Natural killer cell (primary cell): ENCODE measurements at regions not wholly inside any gene's neighbourhood (a gene's known extent, or its start where the extent isn't known, plus 50 kb on each side); places are given as distances from the start of the nearest gene placed in this dataset.

ENCODE experiments used
- ATAC-seq, 3 donors: fragments of 150-1000 bp in 2 of 3; fragments of 200-7000 bp in 1 of 3; cut with Tn5 transposase; 1 replicate in 1 of 3; 2 replicates in 2 of 3; pipeline ENCODE4 v1.10.0; 2021; ENCODE audit warnings: mild to moderate bottlenecking in 2 of 3, moderate library complexity in 2 of 3
- DNase-seq, 2 donors: peaks; one replicate each; pipeline versions ENCODE4 v3.0.0 to v3.0.0-alpha.2; 2013 to 2021; ENCODE audit warnings: mixed read lengths in 1 of 2
- H3K27ac ChIP-seq: one replicate; pipeline ENCODE4 v1.5.1; 2013; ENCODE audit warnings: mild to moderate bottlenecking, low read length
- H3K27me3 ChIP-seq: one replicate; pipeline ENCODE4 v1.6.1; 2013; ENCODE audit warnings: low read length; ENCODE audit not compliant: control insufficient read depth, insufficient read depth
- H3K36me3 ChIP-seq: one replicate; pipeline ENCODE4 v1.6.1; 2013; ENCODE audit warnings: low read length; ENCODE audit not compliant: control insufficient read depth, insufficient read depth
- H3K4me1 ChIP-seq: one replicate; pipeline ENCODE4 v1.6.1; 2013; ENCODE audit warnings: low read length; ENCODE audit not compliant: control insufficient read depth, insufficient read depth
- H3K4me3 ChIP-seq: one replicate; pipeline ENCODE4 v1.5.1; 2013; ENCODE audit warnings: low read length
- H3K9me3 ChIP-seq: one replicate; pipeline ENCODE4 v1.6.1; 2013; ENCODE audit warnings: low read length; ENCODE audit not compliant: control insufficient read depth, insufficient read depth
- H3K27ac Mint-ChIP-seq, 2 donors: one replicate each; pipeline ENCODE4 v1.8.0; 2022; ENCODE audit warnings: mild to moderate bottlenecking in 2 of 2, mixed read lengths in 2 of 2, moderate library complexity in 1 of 2
- H3K27me3 Mint-ChIP-seq, 2 donors: one replicate each; pipeline ENCODE4 v1.8.0; 2022; ENCODE audit warnings: low read depth in 2 of 2, mixed read lengths in 2 of 2
- H3K36me3 Mint-ChIP-seq: one replicate; pipeline ENCODE4 v1.8.0; 2022; ENCODE audit warnings: mixed read lengths
- H3K4me1 Mint-ChIP-seq, 2 donors: one replicate each; pipeline ENCODE4 v1.8.0; 2022; ENCODE audit warnings: mixed read lengths in 2 of 2
- H3K4me3 Mint-ChIP-seq: one replicate; pipeline ENCODE4 v1.8.0; 2022; ENCODE audit warnings: mild to moderate bottlenecking, moderate library complexity, mixed read lengths
- H3K9me3 Mint-ChIP-seq, 2 donors: one replicate each; pipeline ENCODE4 v1.8.0; 2022; ENCODE audit warnings: mixed read lengths in 2 of 2
- CTCF ChIP-seq: fragments of 200-600 bp; IDR thresholded peaks from one replicate; pipeline ENCODE4 v1.8.0; 2022; ENCODE audit warnings: antibody characterized with exemption
- WGBS: methylation state at CpG from one replicate; pipeline ENCODE4 v1.1.7; 2013; ENCODE audit warnings: missing lambda C conversion rate; ENCODE audit not compliant: insufficient coverage; 5-methylcytosine and 5-hydroxymethylcytosine counted together
- intact Hi-C: fragments of 100-400 bp; cut with micrococcal nuclease; formaldehyde crosslinking; loops from one replicate; pipeline ENCODE4 v1.14.2; 2022

DNA sequence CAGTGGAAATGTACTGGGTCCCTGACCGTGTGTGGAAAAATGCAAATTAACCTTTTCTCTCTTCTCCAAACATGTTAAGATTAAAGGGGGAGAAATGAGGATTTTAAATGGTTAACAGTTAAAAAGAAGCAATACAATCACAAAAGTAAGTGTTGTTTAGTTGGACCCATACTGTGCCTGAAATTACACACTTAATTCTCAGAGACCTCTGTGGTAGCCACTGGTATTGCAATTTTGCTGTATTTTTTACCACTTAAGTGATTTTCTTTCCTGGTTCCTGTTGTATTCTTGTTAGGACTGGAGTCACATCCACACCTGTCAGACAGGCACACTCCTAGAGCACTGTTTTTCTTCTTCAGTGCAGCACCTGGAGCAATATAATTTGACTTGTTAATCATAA, 179.6 kb upstream of the PDGFD start:
- no peak for DNase-seq
- no peaks in the 10 kb centered on the region for H3K36me3 ChIP-seq
- no CpG with 5 or more reads among the region's 1 CpG for WGBS
- ATAC-seq = no peak
- H3K4me1 ChIP-seq = no peaks in the 10 kb centered on the region
- TF ChIP-seq CTCF = peak; percentile 21
- H3K9me3 ChIP-seq = no peaks in the 10 kb centered on the region
- Mint-ChIP-seq H3K4me3 (no peak overlapping the region), H3K9me3 (no peaks in the 10 kb centered on the region), H3K36me3 (no peaks in the 10 kb centered on the region), H3K27ac (no peak overlapping the region), H3K4me1 (no peaks in the 10 kb centered on the region), H3K27me3 (no peaks in the 10 kb centered on the region)
- intact Hi-C loops = no loop called here
- H3K27me3 ChIP-seq = no peaks in the 10 kb centered on the region
- no peak overlapping the region for H3K4me3 ChIP-seq
- H3K27ac ChIP-seq = no peak overlapping the region

- no peaks in the 10 kb centered on the region for H3K36me3 ChIP-seq
- no peak for TF ChIP-seq CTCF
- H3K27ac ChIP-seq = no peak overlapping the region
- no peak for ATAC-seq
- H3K27me3 Mint-ChIP-seq = no peaks in the 10 kb centered on the region
- no peaks in the 10 kb centered on the region for H3K9me3 Mint-ChIP-seq
- no peak overlapping the region for H3K27ac Mint-ChIP-seq
- H3K4me3 Mint-ChIP-seq = no peak overlapping the region
- no peak for DNase-seq
- H3K9me3 ChIP-seq = no peaks in the 10 kb centered on the region
- 87% methylated on average over 1 of the region's 2 CpGs for WGBS
- no peaks in the 10 kb centered on the region for H3K4me1 ChIP-seq
- H3K27me3 ChIP-seq = no peaks in the 10 kb centered on the region
- H3K4me1 Mint-ChIP-seq = no peaks in the 10 kb centered on the region
- intact Hi-C loops = no loop called here
- H3K36me3 Mint-ChIP-seq = no peaks in the 10 kb centered on the region
- H3K4me3 ChIP-seq = no peak overlapping the region
Observed at GRCh38 chr11:104340590-104340989, 176.6 kb upstream of the PDGFD start.

- no peak for DNase-seq
- 84% methylated on average over 10 of the region's 10 CpGs for WGBS
- Mint-ChIP-seq H3K27me3 (peaks cover 0 to 4% of the 10 kb centered on the region in 2 donors), H3K36me3 (no peaks in the 10 kb centered on the region), H3K4me1 (no peaks in the 10 kb centered on the region), H3K9me3 (no peaks in the 10 kb centered on the region), H3K4me3 (no peak overlapping the region), H3K27ac (no peak overlapping the region)
- no peak overlapping the region for H3K4me3 ChIP-seq
- H3K27me3 ChIP-seq = no peaks in the 10 kb centered on the region
- H3K4me1 ChIP-seq = no peaks in the 10 kb centered on the region
- intact Hi-C loops = no loop called here
- no peak for TF ChIP-seq CTCF
- ATAC-seq = no peak
- no peaks in the 10 kb centered on the region for H3K36me3 ChIP-seq
- H3K27ac ChIP-seq = no peak overlapping the region
- H3K9me3 ChIP-seq = no peaks in the 10 kb centered on the region
Observed at GRCh38 chr11:104339380-104339831, 175.5 kb upstream of the PDGFD start.

- Mint-ChIP-seq H3K4me3 (no peak overlapping the region), H3K27me3 (peaks cover 7 to 8% of the 10 kb centered on the region in 2 donors), H3K4me1 (no peaks in the 10 kb centered on the region), H3K36me3 (no peaks in the 10 kb centered on the region), H3K9me3 (no peaks in the 10 kb centered on the region), H3K27ac (no peak overlapping the region)
- H3K27ac ChIP-seq = no peak overlapping the region
- no peaks in the 10 kb centered on the region for H3K27me3 ChIP-seq
- no peaks in the 10 kb centered on the region for H3K9me3 ChIP-seq
- ATAC-seq (no peak), DNase-seq (no peak)
- intact Hi-C loops = no loop called here
- 80% methylated on average over 1 of the region's 1 CpG for WGBS
- TF ChIP-seq CTCF = no peak
- no peaks in the 10 kb centered on the region for H3K36me3 ChIP-seq
- H3K4me1 ChIP-seq = no peaks in the 10 kb centered on the region
- H3K4me3 ChIP-seq = no peak overlapping the region
Observed at GRCh38 chr11:104338186-104338585, 174.2 kb upstream of the PDGFD start.
